ENCODE measurements at regions not wholly inside any gene's neighbourhood (a gene's known extent, or its start where the extent isn't known, plus 50 kb on each side); places are given as distances from the start of the nearest gene placed in this dataset.

DNA sequence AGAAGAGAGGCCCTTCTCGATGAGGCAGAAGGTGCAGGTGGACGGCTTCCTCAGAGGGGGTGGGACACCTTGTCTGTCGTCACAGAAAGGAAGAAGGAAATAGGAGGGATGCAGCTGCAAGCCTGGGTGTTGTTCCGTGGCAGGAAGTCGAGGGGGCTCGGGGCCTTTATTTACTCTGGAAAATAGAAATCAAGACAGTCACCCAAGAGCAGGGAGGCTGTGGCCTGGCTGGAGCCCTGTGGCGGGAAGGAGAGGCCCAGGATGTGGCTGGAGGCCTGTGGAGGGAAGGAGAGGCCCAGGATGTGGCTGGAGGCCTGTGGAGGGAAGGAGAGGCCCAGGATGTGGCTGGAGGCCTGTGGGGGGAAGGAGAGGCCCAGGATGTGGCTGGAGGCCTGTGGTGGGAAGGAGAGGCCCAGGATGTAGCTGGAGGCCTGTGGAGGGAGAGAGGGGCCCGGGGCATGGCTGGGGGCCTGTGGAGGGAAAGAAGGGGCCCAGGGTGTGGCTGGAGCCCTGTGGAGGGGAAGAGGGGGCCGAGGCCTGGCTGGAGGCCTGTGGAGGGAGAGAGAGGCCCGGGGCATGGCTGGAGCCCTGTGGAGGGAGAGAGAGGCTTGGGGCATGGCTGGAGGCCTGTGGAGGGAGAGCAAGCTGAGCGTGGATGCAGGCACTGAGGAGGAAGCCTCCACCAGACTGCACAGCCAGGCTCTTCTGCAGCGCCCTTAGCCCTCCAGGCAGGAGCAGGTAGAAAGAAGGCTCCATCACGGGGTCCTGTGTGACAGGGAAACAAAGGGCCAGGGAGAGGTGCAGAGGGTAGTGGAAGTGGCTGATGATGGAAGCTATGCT is 97.3 kb upstream of the SFMBT2 start:
- TF ChIP-seq NFRKB (IDR thresholded peaks at IDR 0.05): no peak
- no peak for TF ChIP-seq SP1 (IDR thresholded peaks at IDR 0.05)
- TF ChIP-seq SUZ12 (IDR thresholded peaks at IDR 0.05): no peak
- TF ChIP-seq CTBP1 (IDR thresholded peaks at IDR 0.05; ENCODE audit: borderline replicate concordance): no peak
- TF ChIP-seq FOXM1 (IDR thresholded peaks at IDR 0.05; ENCODE audit: borderline replicate concordance): no peak
- no peak for TF ChIP-seq BHLHE40 (IDR thresholded peaks at IDR 0.05; ENCODE audit: borderline replicate concordance)
- TF ChIP-seq FOXA1 (IDR thresholded peaks at IDR 0.05): no peak
- no peak for TF ChIP-seq PKNOX1 (IDR thresholded peaks at IDR 0.05)
- TF ChIP-seq ARNT (IDR thresholded peaks at IDR 0.05): no peak
